ENCODE measurements at regions not wholly inside any gene's neighbourhood (a gene's known extent, or its start where the extent isn't known, plus 50 kb on each side); places are given as distances from the start of the nearest gene placed in this dataset.

DNA sequence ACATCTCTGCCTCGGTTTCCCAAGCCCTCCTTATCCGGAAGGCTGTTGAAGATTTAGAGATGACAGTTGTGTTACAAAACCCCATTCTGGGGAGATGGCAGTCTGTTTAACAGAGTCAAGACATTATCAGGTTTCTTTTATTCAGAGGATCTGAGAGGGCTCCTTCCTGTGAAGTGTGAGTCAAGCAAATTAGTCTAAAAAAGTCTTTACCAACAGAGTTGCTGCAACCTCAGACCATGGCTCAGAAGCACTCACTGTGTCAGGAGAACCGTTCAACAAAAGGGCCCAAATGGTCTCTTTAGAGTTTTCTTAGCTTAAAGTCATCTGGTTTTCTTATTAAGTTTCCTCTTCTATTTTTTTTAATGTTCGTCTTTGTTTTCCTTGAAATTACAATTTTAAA lies 717.8 kb downstream of the EPM2A start:
- in situ Hi-C loops (cut with MboI; ENCODE audit: low pct_unique_long_range_greater_than_20kb, low sequenced_read_pairs): no loop called here
- DNase-seq: no peak

DNA sequence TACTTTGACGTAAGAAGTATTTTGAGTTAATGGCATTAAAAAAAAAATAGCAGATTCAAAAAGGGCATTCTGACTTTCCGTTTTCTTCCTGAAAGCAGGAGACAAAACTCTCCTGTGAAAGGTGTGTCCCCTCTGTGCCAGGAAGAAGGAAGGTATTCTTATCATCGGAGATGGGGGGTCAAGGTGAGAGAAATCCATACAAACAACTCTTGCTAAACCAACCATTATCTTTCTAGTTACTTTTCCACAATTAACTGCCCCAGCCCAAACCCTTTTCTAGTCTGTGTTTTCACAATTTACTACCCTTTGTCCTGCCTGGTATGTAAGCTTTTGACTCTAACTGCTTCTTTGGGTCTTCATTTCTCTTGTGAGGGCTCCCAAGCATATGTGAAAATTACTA lies 717.3 kb downstream of the EPM2A start:
- in situ Hi-C loops (cut with MboI; ENCODE audit: low pct_unique_long_range_greater_than_20kb, low sequenced_read_pairs): no loop called here

GRCh38 chr6:145020114-145020513 lies 715.2 kb downstream of the EPM2A start:
- no peak for DNase-seq

More for the DNA sequence above, 717.3 kb downstream of the EPM2A start:
- DNase-seq: no peak

GRCh38 chr6:145020543-145020942 lies 714.8 kb downstream of the EPM2A start:
- in situ Hi-C loops (cut with MboI; ENCODE audit: low pct_unique_long_range_greater_than_20kb, low sequenced_read_pairs): no loop called here
- no peak for DNase-seq

More at GRCh38 chr6:145020114-145020513, 715.2 kb downstream of the EPM2A start:
- in situ Hi-C loops (cut with MboI; ENCODE audit: low pct_unique_long_range_greater_than_20kb, low sequenced_read_pairs): no loop called here

GRCh38 chr6:145022199-145022796 lies 713.0 kb downstream of the EPM2A start:
- no peak for DNase-seq
- in situ Hi-C loops (cut with MboI; ENCODE audit: low pct_unique_long_range_greater_than_20kb, low sequenced_read_pairs): no loop called here

DNA sequence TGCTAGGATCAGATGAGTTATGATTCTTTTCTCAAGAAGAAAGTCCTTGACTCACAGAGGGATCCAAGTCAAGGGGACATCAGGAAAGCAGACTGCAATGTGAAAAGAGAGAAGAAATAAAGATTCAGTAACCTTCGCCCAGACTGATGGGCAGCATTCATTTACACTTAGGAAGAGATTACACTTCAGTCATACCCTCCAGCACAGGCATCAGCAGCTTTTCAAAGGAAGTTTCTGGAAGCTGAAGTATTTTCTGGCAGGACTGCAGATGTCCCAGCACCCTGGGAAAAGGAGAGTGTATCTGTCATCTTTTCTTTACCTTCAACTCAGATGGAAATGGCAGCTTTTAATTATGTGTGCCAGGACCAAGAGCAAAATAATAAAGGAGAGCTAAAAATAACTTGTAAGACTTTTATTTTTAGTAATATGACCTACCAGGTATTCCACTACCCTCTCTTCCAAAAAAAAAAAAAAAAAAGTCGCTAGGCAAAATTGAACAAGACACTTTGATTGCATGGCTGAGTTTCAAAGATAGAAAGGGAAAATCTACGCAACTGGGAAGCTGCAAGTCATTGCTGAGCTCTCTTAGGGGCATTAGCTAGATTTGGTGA lies 712.1 kb downstream of the EPM2A start:
- in situ Hi-C loops (cut with MboI; ENCODE audit: low pct_unique_long_range_greater_than_20kb, low sequenced_read_pairs): no loop called here
- no peak for DNase-seq

DNA sequence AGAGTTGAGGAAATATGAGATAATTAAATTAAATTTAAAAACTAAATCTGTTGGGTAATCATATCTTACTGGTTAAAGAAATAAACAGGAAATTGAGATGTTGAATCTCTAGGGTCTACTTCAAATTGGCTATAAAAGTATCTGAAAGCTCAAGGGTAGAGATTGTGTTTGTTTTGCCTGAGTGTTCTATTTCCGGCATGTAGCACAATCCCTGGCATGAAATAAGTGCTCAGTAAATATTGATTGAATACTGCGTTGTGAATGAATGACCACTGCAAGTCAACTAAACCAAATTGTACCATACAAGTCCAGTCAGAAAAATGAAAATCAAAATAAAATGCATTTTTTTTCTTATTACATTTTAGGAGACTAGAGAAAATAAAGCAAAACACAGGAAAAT lies 709.8 kb downstream of the EPM2A start:
- in situ Hi-C loops (cut with MboI; ENCODE audit: low pct_unique_long_range_greater_than_20kb, low sequenced_read_pairs): no loop called here
- no peak for DNase-seq

- in situ Hi-C loops (cut with MboI; ENCODE audit: low pct_unique_long_range_greater_than_20kb, low sequenced_read_pairs): no loop called here
- DNase-seq: no peak
These were observed 709.0 kb downstream of the EPM2A start for GRCh38 chr6:145026267-145026679.

- in situ Hi-C loops (cut with MboI; ENCODE audit: low pct_unique_long_range_greater_than_20kb, low sequenced_read_pairs): no loop called here
- DNase-seq: peak; percentile 43
These were observed 707.0 kb downstream of the EPM2A start for GRCh38 chr6:145028144-145028818.

DNA sequence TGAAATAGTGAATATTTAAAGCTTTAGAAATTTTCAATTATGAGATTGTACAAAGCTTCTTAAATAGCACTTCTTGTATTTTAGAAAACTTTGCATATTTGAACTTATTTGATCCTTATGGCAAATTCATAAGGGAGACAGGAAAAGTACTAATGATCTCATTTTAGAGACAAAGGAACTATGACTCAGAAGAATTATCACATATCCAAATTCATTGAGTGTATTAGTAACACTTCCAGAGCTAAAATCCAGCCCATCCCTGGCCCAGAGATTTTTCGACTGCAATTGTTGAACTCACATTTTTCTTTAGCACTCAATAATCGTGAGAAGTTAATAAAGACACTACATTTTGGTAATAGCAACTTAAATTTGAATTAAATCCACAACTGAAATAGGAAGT lies 704.3 kb downstream of the EPM2A start:
- DNase-seq: no peak
- in situ Hi-C loops (cut with MboI; ENCODE audit: low pct_unique_long_range_greater_than_20kb, low sequenced_read_pairs): no loop called here

DNA sequence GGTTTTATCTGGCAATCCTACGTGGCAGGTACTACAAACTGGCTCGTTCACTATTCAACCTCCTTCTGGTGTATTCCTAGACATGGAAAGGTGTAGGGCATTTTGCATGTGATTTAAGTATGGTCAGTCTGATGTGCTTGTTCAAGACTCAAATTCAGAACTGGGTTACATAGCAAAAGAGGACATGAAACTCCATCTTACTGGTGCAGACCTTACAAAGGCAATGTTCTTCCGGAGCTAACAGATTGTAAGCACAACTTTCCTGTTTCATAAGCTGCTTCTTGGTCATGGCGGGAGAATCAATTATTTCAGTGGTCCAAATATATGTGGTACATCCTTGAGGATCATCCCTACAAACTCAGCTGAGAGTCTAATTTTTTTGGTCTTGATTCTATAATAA lies 703.4 kb downstream of the EPM2A start:
- in situ Hi-C loops (cut with MboI; ENCODE audit: low pct_unique_long_range_greater_than_20kb, low sequenced_read_pairs): no loop called here
- DNase-seq: no peak

GRCh38 chr6:145032562-145033145 lies 702.7 kb downstream of the EPM2A start:
- in situ Hi-C loops (cut with MboI; ENCODE audit: low pct_unique_long_range_greater_than_20kb, low sequenced_read_pairs): no loop called here
- DNase-seq: no peak

DNA sequence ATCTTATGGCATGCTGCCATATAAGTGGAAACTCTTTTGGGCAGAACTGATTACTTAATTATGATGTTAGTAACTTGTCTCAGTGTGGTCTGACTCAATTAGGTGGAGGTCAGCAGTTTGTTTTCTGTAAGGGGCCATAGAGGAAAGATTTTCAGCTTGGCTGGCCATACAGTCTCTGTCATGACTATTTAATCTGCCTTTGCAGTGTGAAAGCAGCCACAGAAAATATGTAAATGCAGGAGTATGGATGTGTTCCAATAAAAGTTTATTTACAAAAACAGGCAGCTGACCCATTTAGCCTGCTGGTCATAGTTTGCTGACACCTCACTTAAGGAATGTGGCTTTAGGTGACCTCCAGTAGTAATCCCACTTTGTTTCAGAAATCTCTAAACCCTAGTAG lies 700.7 kb downstream of the EPM2A start:
- no peak for DNase-seq
- in situ Hi-C loops (cut with MboI; ENCODE audit: low pct_unique_long_range_greater_than_20kb, low sequenced_read_pairs): no loop called here

GRCh38 chr6:145036236-145036635 lies 699.1 kb downstream of the EPM2A start:
- in situ Hi-C loops (cut with MboI; ENCODE audit: low pct_unique_long_range_greater_than_20kb, low sequenced_read_pairs): no loop called here

DNA sequence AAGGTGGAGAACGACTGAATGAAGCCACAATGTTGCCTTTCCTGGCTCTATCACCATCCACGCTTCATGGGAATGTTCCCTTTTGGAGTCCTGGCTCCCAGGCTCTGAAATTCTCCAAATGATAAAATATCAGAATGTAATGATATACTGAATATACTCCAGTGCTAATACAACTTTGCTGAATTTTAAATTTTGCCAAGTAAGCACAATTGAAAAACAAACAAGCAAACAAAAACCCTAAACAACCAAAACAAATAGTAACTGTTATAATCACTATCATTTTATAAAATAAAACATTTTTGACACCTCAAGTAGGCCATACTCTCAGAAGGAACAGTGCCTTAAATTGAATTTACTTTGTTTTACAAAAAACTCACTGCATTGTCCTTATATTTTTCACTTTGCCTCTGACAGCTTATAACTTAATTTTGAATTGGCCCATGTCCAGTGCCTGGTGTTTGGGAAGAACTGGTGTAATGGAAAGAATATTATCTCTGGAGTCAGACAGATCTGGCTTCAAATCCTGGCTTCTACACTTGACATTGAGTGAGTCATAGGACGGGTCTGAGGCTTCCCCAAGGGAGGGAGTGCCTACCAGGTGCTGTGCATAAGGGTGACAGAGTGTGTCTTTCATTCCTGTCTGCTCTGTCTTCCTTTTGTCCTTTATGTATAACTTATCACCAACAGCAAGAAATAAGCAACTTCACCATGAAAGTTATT lies 698.3 kb downstream of the EPM2A start:
- in situ Hi-C loops (cut with MboI; ENCODE audit: low pct_unique_long_range_greater_than_20kb, low sequenced_read_pairs): no loop called here
- no peak for DNase-seq

More at GRCh38 chr6:145036236-145036635, 699.1 kb downstream of the EPM2A start:
- no peak for DNase-seq

DNA sequence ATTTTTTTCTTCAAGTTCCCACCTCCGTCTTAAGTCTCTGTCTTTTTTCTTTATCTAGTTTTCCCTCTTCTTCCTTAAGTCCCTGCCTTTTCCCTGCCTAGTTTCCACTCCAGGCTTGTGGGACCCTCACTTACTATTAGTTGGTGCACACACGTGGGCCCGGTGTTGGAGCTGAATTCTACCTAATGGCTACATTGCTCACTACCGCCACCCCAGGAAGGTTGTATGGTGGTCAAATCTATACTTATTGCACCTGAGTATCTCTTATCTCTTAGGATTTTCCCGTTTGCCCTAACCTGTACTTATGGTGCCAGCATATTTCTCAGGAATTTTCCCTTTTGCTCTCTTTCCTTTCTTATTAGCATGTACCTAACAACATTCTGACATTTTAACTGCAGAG lies 692.8 kb downstream of the EPM2A start:
- DNase-seq: no peak
- in situ Hi-C loops (cut with MboI; ENCODE audit: low pct_unique_long_range_greater_than_20kb, low sequenced_read_pairs): no loop called here

DNA sequence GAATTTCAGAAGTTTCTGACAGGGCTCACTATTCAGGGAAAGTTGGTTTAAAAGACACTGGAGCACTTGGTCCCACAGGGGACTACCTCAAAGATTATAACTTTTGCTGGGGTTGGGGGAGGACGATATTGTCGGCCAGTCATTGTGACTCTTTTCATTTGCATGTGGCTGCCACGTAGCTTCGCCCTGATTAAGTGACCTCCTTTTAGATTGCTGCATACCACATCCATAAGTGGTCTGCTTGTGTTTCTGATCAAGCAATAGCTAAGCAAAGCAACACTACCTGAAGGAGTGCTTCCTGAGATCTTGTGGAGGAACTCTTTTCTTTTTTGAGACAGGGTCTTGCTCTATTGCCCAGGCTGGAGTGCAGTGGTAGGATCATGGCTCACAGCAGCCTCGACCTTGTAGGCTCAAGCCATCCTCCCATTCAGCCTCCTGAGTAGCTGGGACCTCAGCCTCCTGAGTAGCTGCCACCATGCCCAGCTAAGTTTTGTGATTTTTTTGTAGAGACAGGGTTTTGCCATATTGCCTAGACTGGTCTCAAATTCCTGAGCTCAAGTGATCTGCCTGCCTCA lies 691.3 kb downstream of the EPM2A start:
- DNase-seq: no peak
- in situ Hi-C loops (cut with MboI; ENCODE audit: low pct_unique_long_range_greater_than_20kb, low sequenced_read_pairs): no loop called here

- DNase-seq: no peak
- in situ Hi-C loops (cut with MboI; ENCODE audit: low pct_unique_long_range_greater_than_20kb, low sequenced_read_pairs): no loop called here
These were observed 690.6 kb downstream of the EPM2A start for GRCh38 chr6:145044641-145045246.

DNA sequence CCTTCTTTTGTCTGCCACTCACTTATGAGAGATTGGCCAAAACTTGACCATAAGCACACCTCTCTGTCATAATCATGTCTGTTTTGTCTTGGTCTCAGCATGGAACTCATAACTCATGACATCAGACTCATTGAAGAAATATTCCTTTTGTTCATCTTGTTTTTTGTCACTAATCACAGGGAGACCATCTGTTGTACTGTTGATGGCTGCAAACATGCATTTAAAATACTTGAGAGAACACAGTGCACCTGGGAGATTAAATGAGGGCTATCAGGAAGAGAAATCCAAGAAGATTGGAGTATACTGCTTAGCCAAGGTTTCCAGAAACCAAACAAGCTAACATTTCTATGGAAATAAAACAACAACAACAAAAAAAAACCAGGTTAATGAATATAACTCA lies 689.7 kb downstream of the EPM2A start:
- no peak for DNase-seq
- in situ Hi-C loops (cut with MboI; ENCODE audit: low pct_unique_long_range_greater_than_20kb, low sequenced_read_pairs): no loop called here
